DMS153 treated with DMSO at 0.1 percent for 48 hours (cell line): ENCODE measurements at regions not wholly inside any gene's neighbourhood (a gene's known extent, or its start where the extent isn't known, plus 50 kb on each side); places are given as distances from the start of the nearest gene placed in this dataset.
"Not testable (repeated sequence)": the region's sequence is repeated elsewhere in the genome, so short reads cannot be mapped to it uniquely, and the experiment has no call there.

Source experiments
- DNase-seq: peaks from one replicate; lab custom pipeline; 2025; ENCODE audit not compliant: unreplicated experiment; lab: John Stamatoyannopoulos, UW

- no peak for DNase-seq
Measured at GRCh38 chr12:20105943-20106342, 262.4 kb upstream of the PDE3A start.

DNA sequence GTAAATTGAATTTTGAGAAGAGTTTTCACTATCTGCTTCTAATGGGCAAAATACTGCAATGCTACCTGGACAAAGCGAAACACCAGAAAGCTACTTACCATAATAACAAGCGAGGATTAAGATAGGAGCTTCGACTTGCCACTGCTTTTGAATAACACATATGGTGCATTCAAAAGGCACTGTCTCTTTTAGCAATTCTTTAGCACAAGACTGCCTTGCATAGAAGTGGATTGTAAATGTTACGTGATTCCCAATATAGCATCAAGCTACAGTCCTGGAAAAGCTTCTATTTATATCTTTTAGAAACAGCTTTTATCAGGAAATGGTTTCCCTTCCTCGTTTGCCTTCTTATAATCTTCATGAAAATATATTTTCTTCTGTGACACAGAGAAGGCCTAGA is 258.7 kb upstream of the PDE3A start:
- DNase-seq: no peak

DNA sequence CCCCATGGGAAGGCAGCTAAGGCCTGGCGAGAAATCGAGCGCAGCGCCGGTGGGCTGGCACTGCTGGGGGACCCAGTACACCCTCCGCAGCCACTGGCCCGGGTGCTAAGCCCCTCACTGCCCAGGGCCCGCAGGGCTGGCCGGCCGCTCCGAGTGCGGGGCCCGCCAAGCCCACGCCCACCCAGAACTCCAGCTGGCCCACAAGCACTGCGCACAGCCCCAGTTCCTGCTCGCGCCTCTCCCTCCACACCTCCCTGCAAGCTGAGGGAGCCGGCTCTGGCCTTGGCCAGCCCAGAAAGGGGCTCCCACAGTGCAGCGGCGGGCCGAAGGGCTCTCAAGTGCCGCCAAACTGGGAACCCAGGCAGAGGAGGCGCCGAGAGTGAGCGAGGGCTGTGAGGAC is 253.0 kb upstream of the PDE3A start:
- not testable (repeated sequence) for DNase-seq

DNA sequence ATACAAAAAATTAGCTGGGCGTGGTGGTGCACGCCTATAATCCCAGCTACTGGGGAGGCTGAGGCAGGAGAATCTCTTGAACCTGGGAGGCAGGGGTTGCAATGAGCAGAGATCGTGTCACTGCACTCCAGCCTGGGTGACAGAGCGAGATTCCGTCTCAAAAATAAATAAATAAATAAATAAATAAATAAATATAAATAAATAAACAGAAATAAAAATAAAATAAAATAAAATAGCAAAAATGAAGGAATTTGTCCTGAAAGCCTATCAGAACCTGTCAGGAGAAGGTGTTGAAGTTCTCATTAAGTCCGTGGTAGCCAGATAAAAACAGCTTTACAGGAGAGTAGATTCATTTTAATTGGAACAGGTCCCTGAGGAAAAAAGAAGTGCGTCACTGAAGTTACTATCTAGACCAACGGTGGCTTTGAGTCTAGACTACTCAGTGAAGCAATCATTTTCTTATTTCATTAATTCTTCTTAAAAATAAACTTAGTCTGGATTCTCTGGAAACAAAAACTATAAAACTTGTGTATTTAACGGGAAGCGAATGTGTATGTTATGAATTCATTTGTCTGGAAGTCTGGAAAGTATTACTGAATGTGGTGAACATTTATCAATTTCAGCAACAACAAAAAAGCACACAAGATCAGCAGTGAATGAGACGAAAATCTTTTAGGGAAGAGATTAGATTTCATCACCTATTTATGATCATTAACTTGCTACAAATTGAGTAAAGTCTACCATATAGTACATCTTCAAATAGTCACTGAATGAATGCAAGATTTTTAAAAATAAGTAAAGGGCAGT is 248.5 kb upstream of the PDE3A start:
- no peak for DNase-seq

DNA sequence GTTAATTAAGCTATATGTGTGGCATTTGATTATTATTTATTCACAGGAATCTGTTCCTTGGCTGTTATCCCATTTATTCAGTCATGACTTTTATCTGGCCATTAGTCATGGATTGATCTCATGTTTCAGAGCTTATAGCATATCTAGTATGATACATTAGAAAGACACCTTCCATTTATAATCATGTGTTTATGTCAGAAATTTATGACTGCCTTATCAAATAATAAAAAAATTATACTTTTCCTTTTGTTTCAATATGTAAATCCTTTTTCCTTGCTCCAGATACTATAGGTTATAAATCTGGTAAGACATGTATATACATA is 248.0 kb upstream of the PDE3A start:
- DNase-seq: no peak

GRCh38 chr12:20122274-20122673 is 246.1 kb upstream of the PDE3A start:
- DNase-seq: no peak

DNA sequence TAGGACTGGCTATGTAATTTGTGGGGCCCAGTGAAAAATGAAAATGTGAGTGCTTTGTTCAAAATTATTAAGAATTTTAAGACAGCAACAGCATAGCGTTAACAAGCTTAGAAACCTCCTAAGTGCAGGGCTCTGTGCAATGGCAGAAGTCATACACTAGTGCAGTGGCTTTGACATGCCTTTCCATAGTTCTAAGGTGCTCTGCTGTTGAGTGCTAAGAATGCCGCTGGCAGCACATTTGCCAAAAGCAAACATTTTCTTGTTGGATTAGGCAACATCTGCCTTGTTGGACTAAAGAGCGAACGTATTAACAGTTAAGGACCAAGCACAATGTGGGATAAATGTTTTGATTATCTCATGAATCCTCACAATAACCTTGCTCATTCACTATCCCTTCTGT is 244.9 kb upstream of the PDE3A start:
- DNase-seq: no peak

DNA sequence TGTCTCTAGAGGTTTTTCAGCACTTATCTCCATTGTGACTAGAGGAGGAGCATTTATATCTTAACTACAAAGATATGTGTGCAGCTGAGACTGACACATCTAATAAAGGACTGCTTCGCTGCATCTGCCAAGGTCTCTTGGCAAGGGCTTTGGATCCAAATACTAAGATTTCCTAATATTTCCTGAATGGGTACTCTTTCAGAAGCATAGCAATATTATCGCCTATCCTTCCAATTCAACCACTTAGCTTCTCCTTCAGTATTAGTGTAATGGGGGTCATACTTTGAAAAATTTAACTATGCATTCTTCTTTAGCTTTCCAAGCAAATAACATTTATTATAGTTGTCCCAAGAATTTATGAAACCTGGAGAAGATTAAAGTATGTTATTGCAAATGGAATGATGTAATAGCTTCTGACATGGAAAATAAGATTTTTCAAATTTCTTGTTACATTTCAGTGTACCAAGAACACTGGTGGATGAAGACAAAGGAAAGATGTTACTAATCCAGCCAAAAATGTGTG is 243.0 kb upstream of the PDE3A start:
- DNase-seq: no peak

DNA sequence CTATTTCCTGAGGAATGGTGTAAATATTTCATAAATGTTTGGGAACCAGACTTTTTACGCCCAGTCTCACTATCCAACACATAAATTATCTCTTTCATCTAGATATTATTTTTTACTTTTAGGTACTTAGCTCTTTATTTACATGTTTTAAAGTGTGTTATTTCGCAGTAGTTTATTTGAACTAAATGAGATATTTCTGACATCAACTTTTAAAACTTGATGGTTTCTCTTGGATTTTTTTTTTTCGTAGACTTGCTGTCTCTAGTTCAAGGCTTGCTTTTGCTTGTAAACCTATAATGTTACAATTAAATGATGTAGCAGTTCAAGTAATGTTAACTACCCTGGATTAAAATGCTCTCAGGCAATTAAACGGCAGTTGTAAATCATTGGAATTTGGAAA is 241.7 kb upstream of the PDE3A start:
- DNase-seq: no peak

DNA sequence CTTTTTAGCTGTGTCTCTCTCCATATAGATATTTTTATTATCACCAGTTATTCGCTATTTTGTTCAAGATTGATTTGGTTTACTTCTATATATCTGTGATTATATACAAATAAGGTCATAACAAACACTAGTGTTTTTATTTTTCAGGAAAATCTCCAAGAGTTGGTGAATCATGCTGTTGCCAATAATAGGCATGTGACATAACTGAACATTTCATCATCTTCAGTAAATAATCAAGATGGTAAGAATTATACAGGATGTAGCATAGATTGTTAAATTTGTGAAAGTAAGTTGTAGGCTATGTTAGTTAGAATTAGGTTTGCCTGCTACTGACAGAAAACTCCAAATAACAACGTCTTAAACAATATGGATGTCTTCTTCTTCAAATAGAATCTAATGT is 240.9 kb upstream of the PDE3A start:
- DNase-seq: no peak

- no peak for DNase-seq
Measured at GRCh38 chr12:20128928-20129327, 239.4 kb upstream of the PDE3A start.

GRCh38 chr12:20132818-20133217 is 235.5 kb upstream of the PDE3A start:
- DNase-seq: no peak

DNA sequence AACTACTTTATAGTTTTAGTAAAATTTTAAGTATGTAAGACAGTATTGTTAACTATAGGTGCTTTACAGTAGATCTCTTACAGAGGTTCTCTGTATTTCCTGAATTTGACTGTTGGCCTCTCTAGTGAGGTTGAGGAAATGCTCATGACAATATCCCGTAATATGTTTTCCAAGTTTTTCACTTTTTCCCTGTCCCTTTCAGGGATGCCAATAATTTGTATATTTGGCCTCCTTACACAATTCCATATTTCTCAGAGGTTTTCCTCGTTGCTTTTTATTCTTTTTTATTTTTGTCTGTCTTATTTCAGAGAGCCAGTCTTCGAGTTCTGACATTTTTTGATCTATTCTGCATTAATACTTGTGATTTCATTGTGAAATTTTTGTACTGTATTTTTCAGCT is 233.7 kb upstream of the PDE3A start:
- DNase-seq: no peak

DNA sequence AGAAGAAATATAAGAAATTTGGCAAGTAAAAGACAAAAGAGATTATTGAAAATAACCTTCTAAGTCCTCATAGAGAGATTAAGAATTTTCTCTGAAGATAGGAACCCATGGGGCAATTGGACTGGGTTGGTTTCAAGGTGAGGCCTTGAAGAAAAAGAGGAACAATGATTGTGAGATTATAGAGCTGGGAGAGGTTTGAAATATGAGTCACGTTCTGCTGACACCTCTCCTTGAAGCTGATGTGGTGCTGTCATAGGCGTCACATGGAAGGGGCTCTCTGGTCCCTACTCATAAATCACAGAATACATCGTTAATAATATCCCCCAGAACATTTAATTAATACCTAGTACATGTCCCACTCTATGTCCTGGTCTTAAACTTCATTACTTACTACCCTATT is 227.6 kb upstream of the PDE3A start:
- DNase-seq: no peak

- no peak for DNase-seq
Measured at GRCh38 chr12:20142316-20142715, 226.0 kb upstream of the PDE3A start.

DNA sequence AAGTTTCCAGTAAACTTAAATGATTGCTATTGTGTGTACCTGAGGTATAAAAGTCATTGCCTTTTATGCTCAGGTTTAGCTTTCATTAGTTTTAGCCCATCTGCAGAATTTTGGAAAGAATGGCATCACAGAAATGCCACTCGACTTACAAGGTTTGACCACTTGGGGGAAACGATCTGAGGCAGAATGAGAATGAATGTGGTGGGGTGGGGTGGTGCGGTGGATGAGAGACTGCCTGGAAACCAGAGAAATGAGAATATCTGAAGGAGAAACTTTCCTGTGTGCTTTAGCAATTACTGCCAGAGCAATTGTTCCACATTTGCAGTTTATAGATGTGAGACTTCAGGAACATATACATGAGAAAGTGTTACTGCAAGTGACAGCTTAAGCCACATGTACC is 225.4 kb upstream of the PDE3A start:
- no peak for DNase-seq

- no peak for DNase-seq
Measured at GRCh38 chr12:20144341-20144740, 224.0 kb upstream of the PDE3A start.

DNA sequence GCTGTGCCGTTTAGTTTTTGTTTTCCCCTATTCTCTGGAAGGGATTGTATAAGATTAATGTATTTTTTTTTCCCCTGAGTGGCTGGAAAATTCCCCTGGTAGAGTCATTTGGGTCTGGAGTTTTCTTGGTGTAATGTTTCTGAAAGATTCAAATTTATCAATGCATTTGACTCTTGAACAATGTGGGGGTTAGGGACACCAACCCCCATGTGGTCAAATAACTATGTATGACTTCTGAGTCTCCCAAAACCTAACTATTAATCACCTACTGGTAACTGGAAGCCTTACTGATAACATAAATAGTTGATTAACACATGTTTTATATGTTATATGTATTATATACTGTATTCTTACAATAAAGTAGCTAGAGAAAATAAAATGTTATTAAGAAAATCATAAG is 220.1 kb upstream of the PDE3A start:
- no peak for DNase-seq

DNA sequence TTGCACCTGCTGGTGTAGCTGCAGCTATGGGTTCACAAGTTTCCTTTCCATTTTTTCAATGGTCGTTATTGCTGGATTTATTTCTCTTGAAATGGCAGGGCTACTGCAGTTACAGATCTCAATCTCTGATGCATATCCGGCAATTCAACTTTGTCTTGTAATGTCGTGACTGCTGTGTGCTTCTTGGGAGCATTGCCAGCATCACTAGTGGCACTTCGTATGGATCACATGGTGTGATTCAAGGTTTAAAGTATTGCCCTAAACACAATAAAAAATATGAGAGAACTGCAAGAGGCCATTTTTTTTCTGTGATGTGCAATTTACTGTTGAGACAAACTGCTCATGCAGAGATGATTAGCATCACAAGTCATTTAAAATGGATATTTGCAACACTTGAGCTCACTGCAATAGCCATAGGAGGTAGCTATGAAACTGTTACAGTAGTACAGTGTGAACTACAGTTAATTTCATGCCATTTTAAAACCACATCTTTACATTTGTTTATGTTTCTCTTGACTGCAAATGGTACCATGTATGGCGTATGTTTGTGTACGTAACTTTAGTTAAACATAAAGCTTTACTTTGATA is 217.4 kb upstream of the PDE3A start:
- DNase-seq: peak; percentile 49

DNA sequence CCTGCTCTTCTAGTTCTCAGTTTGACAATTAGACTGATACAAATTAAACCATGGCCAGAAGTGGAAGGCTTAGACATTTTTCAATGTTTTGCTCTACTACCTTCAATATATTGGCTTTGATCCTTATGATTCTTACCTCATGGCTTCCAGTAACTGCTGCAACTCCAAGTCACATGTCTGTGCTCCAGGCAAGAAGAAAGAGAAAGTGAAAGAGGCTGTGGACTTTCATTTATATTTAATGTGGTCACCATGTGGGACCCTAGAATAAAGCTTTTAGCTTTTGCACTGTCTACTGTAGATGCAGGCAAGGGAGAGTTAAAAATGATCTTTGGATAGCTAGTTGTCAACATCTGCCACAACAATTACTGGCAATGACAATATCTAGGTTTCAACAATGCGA is 214.3 kb upstream of the PDE3A start:
- DNase-seq: no peak

- no peak for DNase-seq
Measured at GRCh38 chr12:20155374-20155773, 213.0 kb upstream of the PDE3A start.

DNA sequence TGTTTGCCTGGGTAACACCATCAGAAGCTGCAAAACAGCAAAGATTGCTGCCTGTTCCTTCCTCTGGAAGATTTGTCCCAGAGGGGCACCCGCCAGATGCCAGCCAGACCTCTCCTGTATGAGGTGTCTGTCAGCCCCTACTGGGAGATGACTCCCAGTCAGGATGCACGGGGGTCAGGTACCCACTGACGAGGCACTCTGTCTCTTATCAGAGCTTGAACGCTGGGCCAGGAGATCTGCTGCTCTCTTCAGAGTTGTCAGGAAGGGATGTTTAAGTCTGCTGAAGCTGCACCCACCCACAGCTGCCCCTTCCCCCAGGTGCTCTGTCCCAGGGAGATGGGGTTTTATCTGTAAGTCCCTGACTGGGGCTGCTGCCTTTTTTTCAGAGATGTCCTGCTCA is 207.4 kb upstream of the PDE3A start:
- DNase-seq: not testable (repeated sequence)
